Loucy (cell line): ENCODE measurements at regions not wholly inside any gene's neighbourhood (a gene's known extent, or its start where the extent isn't known, plus 50 kb on each side); places are given as distances from the start of the nearest gene placed in this dataset.

ENCODE experiments used
- H2AFZ ChIP-seq: fragments of 200-600 bp; sonication (generic); 2 replicates; pipeline ENCODE4 v1.6.0; 2016; ENCODE audit warnings: antibody characterized with exemption, mild to moderate bottlenecking, low read length, moderate library complexity
- H3F3A ChIP-seq: fragments of 200-600 bp; 2 replicates; pipeline ENCODE4 v1.6.0; 2016; ENCODE audit warnings: antibody characterized with exemption, low read depth, mild to moderate bottlenecking
- H3K27me3 ChIP-seq: fragments of 200-600 bp; sonication (generic); 2 replicates; pipeline ENCODE4 v1.6.1; 2014; ENCODE audit warnings: low read length, mild to moderate bottlenecking; ENCODE audit not compliant: insufficient read depth, poor library complexity, severe bottlenecking
- H3K36me3 ChIP-seq: fragments of 200-600 bp; sonication (generic); 2 replicates; pipeline ENCODE4 v1.6.1; 2016; ENCODE audit warnings: low read length; ENCODE audit not compliant: insufficient read depth
- H3K4me1 ChIP-seq: fragments of 200-600 bp; sonication (generic); 2 replicates; pipeline ENCODE4 v1.5.1; 2014; ENCODE audit warnings: low read length, mild to moderate bottlenecking; ENCODE audit not compliant: insufficient read depth, poor library complexity, severe bottlenecking
- H3K4me2 ChIP-seq: fragments of 200-600 bp; sonication (generic); 2 replicates; pipeline ENCODE4 v1.6.0; 2014; ENCODE audit warnings: antibody characterized with exemption, low read length, low read depth, mild to moderate bottlenecking; ENCODE audit not compliant: poor library complexity, severe bottlenecking
- H3K4me3 ChIP-seq: fragments of 200-600 bp; sonication (generic); 2 replicates; pipeline ENCODE4 v1.5.1; 2014; ENCODE audit warnings: low read length, mild to moderate bottlenecking, mixed read lengths; ENCODE audit not compliant: poor library complexity, severe bottlenecking
- H3K79me2 ChIP-seq: fragments of 200-600 bp; sonication (generic); 2 replicates; pipeline ENCODE4 v1.6.1; 2014; ENCODE audit warnings: low read length; ENCODE audit not compliant: insufficient read depth
- H3K9ac ChIP-seq: fragments of 200-600 bp; sonication (generic); 2 replicates; pipeline ENCODE4 v1.6.0; 2014; ENCODE audit warnings: mild to moderate bottlenecking, low read depth, low read length, moderate library complexity; ENCODE audit not compliant: poor library complexity, severe bottlenecking
- H3K9me2 ChIP-seq: fragments of 200-600 bp; sonication (generic); replicated peaks from 2 replicates; pipeline ENCODE4 v1.6.1; 2016; ENCODE audit warnings: low read depth, low read length, mixed read lengths
- H3K9me3 ChIP-seq: fragments of 200-600 bp; sonication (generic); 2 replicates; pipeline ENCODE4 v1.6.1; 2014; ENCODE audit warnings: mild to moderate bottlenecking, antibody characterized with exemption, low read length, low read depth; ENCODE audit not compliant: insufficient read depth
- H4K20me1 ChIP-seq: fragments of 200-600 bp; sonication (generic); 2 replicates; pipeline ENCODE4 v1.6.0; 2014; ENCODE audit warnings: antibody characterized with exemption, low read length, mild to moderate bottlenecking; ENCODE audit not compliant: insufficient read depth, poor library complexity, severe bottlenecking
- CTCF ChIP-seq: fragments of 200-600 bp; sonication (generic); conservative IDR thresholded peaks from 2 replicates; pipeline ENCODE4 v1.5.1; 2014; ENCODE audit warnings: mild to moderate bottlenecking, antibody characterized with exemption, low read length
- EZH2phosphoT487 ChIP-seq: fragments of 200-600 bp; IDR thresholded peaks from 2 replicates; pipeline ENCODE4 v1.6.1; 2018; ENCODE audit warnings: antibody characterized with exemption, mild to moderate bottlenecking, moderate library complexity, borderline replicate concordance

- Histone ChIP-seq H4K20me1 (no peaks in the 10 kb centered on the region), H3K4me3 (no peak overlapping the region), H3K9me3 (peaks cover 3% of the 10 kb centered on the region; the same call in 1 of the 2 replicates), H3K9me2 (no peaks in the 10 kb centered on the region), H3F3A (no peaks in the 10 kb centered on the region), H3K9ac (no peak overlapping the region), H2AFZ (no peak overlapping the region), H3K36me3 (no peaks in the 10 kb centered on the region), H3K4me1 (no peaks in the 10 kb centered on the region), H3K4me2 (no peak overlapping the region), H3K27me3 (no peaks in the 10 kb centered on the region), H3K79me2 (no peaks in the 10 kb centered on the region)
- TF ChIP-seq EZH2phosphoT487 (no peak), CTCF (no peak)
Observed at GRCh38 chr7:153185936-153186335, 426.4 kb downstream of the ACTR3B start.

- Histone ChIP-seq H3K4me3 (no peak overlapping the region), H3K36me3 (no peaks in the 10 kb centered on the region), H2AFZ (no peak overlapping the region), H4K20me1 (no peaks in the 10 kb centered on the region), H3K4me1 (no peaks in the 10 kb centered on the region), H3K4me2 (no peak overlapping the region), H3K79me2 (no peaks in the 10 kb centered on the region), H3K9me3 (no peaks in the 10 kb centered on the region; the same call in 1 of the 2 replicates), H3K9me2 (no peaks in the 10 kb centered on the region), H3K27me3 (no peaks in the 10 kb centered on the region), H3F3A (no peaks in the 10 kb centered on the region), H3K9ac (no peak overlapping the region)
- no peak for TF ChIP-seq CTCF
Observed at GRCh38 chr7:153188161-153188560, 428.6 kb downstream of the ACTR3B start.

GRCh38 chr7:153188630-153189029 lies 429.1 kb downstream of the ACTR3B start:
- Histone ChIP-seq H3F3A (no peaks in the 10 kb centered on the region), H4K20me1 (no peaks in the 10 kb centered on the region), H3K4me3 (no peak overlapping the region), H2AFZ (no peak overlapping the region), H3K4me1 (no peaks in the 10 kb centered on the region), H3K9me2 (no peaks in the 10 kb centered on the region), H3K9ac (no peak overlapping the region), H3K4me2 (no peak overlapping the region), H3K36me3 (no peaks in the 10 kb centered on the region), H3K27me3 (no peaks in the 10 kb centered on the region), H3K79me2 (no peaks in the 10 kb centered on the region), H3K9me3 (no peaks in the 10 kb centered on the region; the same call in 1 of the 2 replicates)
- TF ChIP-seq CTCF, result no peak
- TF ChIP-seq EZH2phosphoT487, result no peak
